HG02571 (cell line): ENCODE measurements at regions not wholly inside any gene's neighbourhood (a gene's known extent, or its start where the extent isn't known, plus 50 kb on each side); places are given as distances from the start of the nearest gene placed in this dataset.

Source experiments
- ATAC-seq: cut with Tn5 transposase; IDR thresholded peaks from one replicate; pipeline ENCODE4 v1.9.1; 2021; ENCODE audit warnings: mild to moderate bottlenecking, moderate library complexity; ENCODE audit not compliant: unreplicated experiment

GRCh38 chr6:104428184-104428583 lies 431.5 kb downstream of the HACE1 start:
- ATAC-seq: no peak

GRCh38 chr6:104423691-104424090 lies 436.0 kb downstream of the HACE1 start:
- no peak for ATAC-seq

GRCh38 chr6:104421650-104422049 lies 438.1 kb downstream of the HACE1 start:
- ATAC-seq: no peak

- ATAC-seq: no peak
These were observed 440.9 kb downstream of the HACE1 start for GRCh38 chr6:104418839-104419238.

GRCh38 chr6:104418125-104418524 lies 441.6 kb downstream of the HACE1 start:
- ATAC-seq: no peak

GRCh38 chr6:104414723-104415122 lies 445.0 kb downstream of the HACE1 start:
- ATAC-seq: no peak

GRCh38 chr6:104413767-104414166 lies 446.0 kb downstream of the HACE1 start:
- no peak for ATAC-seq

GRCh38 chr6:104411302-104411701 lies 448.4 kb downstream of the HACE1 start:
- ATAC-seq: no peak

GRCh38 chr6:104409913-104410312 lies 449.8 kb downstream of the HACE1 start:
- no peak for ATAC-seq

GRCh38 chr6:104407957-104408356 lies 451.8 kb downstream of the HACE1 start:
- ATAC-seq: no peak

GRCh38 chr6:104404377-104404776 lies 455.3 kb downstream of the HACE1 start:
- no peak for ATAC-seq

GRCh38 chr6:104402572-104402971 lies 457.1 kb downstream of the HACE1 start:
- no peak for ATAC-seq

- ATAC-seq: no peak
These were observed 457.8 kb downstream of the HACE1 start for GRCh38 chr6:104401926-104402325.

- ATAC-seq: no peak
These were observed 458.9 kb downstream of the HACE1 start for GRCh38 chr6:104400844-104401243.

GRCh38 chr6:104396077-104396476 lies 463.6 kb downstream of the HACE1 start:
- no peak for ATAC-seq

- ATAC-seq: no peak
These were observed 477.8 kb downstream of the HACE1 start for GRCh38 chr6:104381907-104382306.

GRCh38 chr6:104365451-104366234 lies 494.1 kb downstream of the HACE1 start:
- no peak for ATAC-seq

- no peak for ATAC-seq
These were observed 501.8 kb downstream of the HACE1 start for GRCh38 chr6:104357928-104358327.

GRCh38 chr6:104356197-104356596 lies 503.5 kb downstream of the HACE1 start:
- ATAC-seq: no peak

- ATAC-seq: no peak
These were observed 510.5 kb downstream of the HACE1 start for GRCh38 chr6:104349191-104349590.

- no peak for ATAC-seq
These were observed 515.5 kb downstream of the HACE1 start for GRCh38 chr6:104344223-104344622.

GRCh38 chr6:104332364-104332763 lies 527.4 kb downstream of the HACE1 start:
- ATAC-seq: no peak
